LNCAP (cell line): ENCODE measurements at regions not wholly inside any gene's neighbourhood (a gene's known extent, or its start where the extent isn't known, plus 50 kb on each side); places are given as distances from the start of the nearest gene placed in this dataset.

Source experiments
- CTCF ChIP-seq: fragments of 450-650 bp; IDR thresholded peaks from 2 replicates; pipeline ENCODE4 v1.5.1; 2017; ENCODE audit warnings: mild to moderate bottlenecking

GRCh38 chr2:65944213-65944612 is 490.7 kb upstream of the MEIS1 start:
- TF ChIP-seq CTCF = no peak

- TF ChIP-seq CTCF = no peak
Measured at GRCh38 chr2:65943099-65943786, 491.7 kb upstream of the MEIS1 start.

- TF ChIP-seq CTCF = no peak
Measured at GRCh38 chr2:65940856-65941255, 494.1 kb upstream of the MEIS1 start.

GRCh38 chr2:65939687-65940086 is 495.2 kb upstream of the MEIS1 start:
- TF ChIP-seq CTCF = no peak

- no peak for TF ChIP-seq CTCF
Measured at GRCh38 chr2:65937379-65938160, 497.4 kb upstream of the MEIS1 start.

- TF ChIP-seq CTCF = no peak
Measured at GRCh38 chr2:65934992-65935629, 499.8 kb upstream of the MEIS1 start.

GRCh38 chr2:65932571-65932970 is 500.2 kb upstream of the SPRED2 start:
- no peak for TF ChIP-seq CTCF
